ENCODE measurements at regions not wholly inside any gene's neighbourhood (a gene's known extent, or its start where the extent isn't known, plus 50 kb on each side); places are given as distances from the start of the nearest gene placed in this dataset.

GRCh38 chr3:39750712-39751111 is 58.7 kb upstream of the MYRIP start:
- TF ChIP-seq CTCF (IDR thresholded peaks at IDR 0.05) (no peak), EZH2phosphoT487 (IDR thresholded peaks at IDR 0.05) (no peak), EZH2 (IDR thresholded peaks at IDR 0.05) (no peak)

Measured in neural progenitor cell (in vitro differentiated cells).